SU-DHL-6 (cell line): ENCODE measurements at regions not wholly inside any gene's neighbourhood (a gene's known extent, or its start where the extent isn't known, plus 50 kb on each side); places are given as distances from the start of the nearest gene placed in this dataset.

ENCODE experiments used
- CTCF ChIP-seq: fragments of 200-600 bp; sonication (generic); IDR thresholded peaks from one replicate; pipeline ENCODE4 v1.5.1; 2017; ENCODE audit warnings: antibody characterized with exemption, mild to moderate bottlenecking, low read length, moderate library complexity; ENCODE audit not compliant: insufficient read depth, poor library complexity, severe bottlenecking
- EZH2phosphoT487 ChIP-seq: fragments of 200-600 bp; sonication (generic), shearing (Covaris generic); conservative IDR thresholded peaks from 2 replicates; pipeline ENCODE4 v1.6.1; 2018; ENCODE audit warnings: mild to moderate bottlenecking, antibody characterized with exemption, low read length, moderate library complexity, mixed read lengths

- TF ChIP-seq CTCF (no peak), EZH2phosphoT487 (no peak)
Observed at GRCh38 chr3:25900161-25900560, 110.3 kb downstream of the OXSM start.
